WTC11 (cell line): ENCODE measurements at regions not wholly inside any gene's neighbourhood (a gene's known extent, or its start where the extent isn't known, plus 50 kb on each side); places are given as distances from the start of the nearest gene placed in this dataset.

Experiments
- CTCF ChIP-seq: fragments of 200-600 bp; IDR thresholded peaks from 2 replicates; pipeline ENCODE4 v1.8.0; 2022; ENCODE audit warnings: antibody characterized with exemption
- NFYB ChIP-seq: sonication (generic); formaldehyde crosslinking; conservative IDR thresholded peaks from 2 replicates; pipeline ENCODE4 v1.8.0; 2022; ENCODE audit warnings: low read depth, missing genetic modification reagents

GRCh38 chr3:77807312-77807711 is 767.4 kb downstream of the ROBO2 start:
- TF ChIP-seq CTCF, result no peak
- no peak for TF ChIP-seq NFYB
